Suprapubic skin (tissue), 4 donors: ENCODE measurements at regions not wholly inside any gene's neighbourhood (a gene's known extent, or its start where the extent isn't known, plus 50 kb on each side); places are given as distances from the start of the nearest gene placed in this dataset.

ENCODE experiments used
- DNase-seq, 2 donors: peaks; one replicate each; pipeline ENCODE4 v3.0.0-alpha.2; 2019; ENCODE audit warnings: low spot score in 2 of 2
- H3K27ac ChIP-seq: fragments of 200-600 bp; sonication (generic); one replicate; pipeline ENCODE4 v1.5.1; 2019
- H3K27me3 ChIP-seq: fragments of 200-600 bp; sonication (generic); one replicate; pipeline ENCODE4 v1.5.1; 2019
- H3K36me3 ChIP-seq: fragments of 200-600 bp; sonication (generic); one replicate; pipeline ENCODE4 v1.5.1; 2019
- H3K4me1 ChIP-seq: fragments of 200-600 bp; sonication (generic); one replicate; pipeline ENCODE4 v1.5.1; 2019
- H3K4me3 ChIP-seq: fragments of 200-600 bp; sonication (generic); one replicate; pipeline ENCODE4 v1.5.1; 2019; ENCODE audit warnings: mild to moderate bottlenecking
- H3K9me3 ChIP-seq: fragments of 200-600 bp; sonication (generic); one replicate; pipeline ENCODE4 v1.5.1; 2019
- EP300 ChIP-seq: sonication (generic); formaldehyde crosslinking; IDR thresholded peaks from one replicate; pipeline ENCODE4 v1.6.1; 2017; ENCODE audit warnings: antibody characterized with exemption
- POLR2A ChIP-seq, 2 donors: fragments of 450-650 bp; IDR thresholded peaks; one replicate each; pipeline ENCODE4 v1.6.1; 2017; ENCODE audit warnings: antibody characterized with exemption in 2 of 2, mild to moderate bottlenecking in 2 of 2, moderate library complexity in 2 of 2
- POLR2AphosphoS5 ChIP-seq, 3 donors: sonication (generic); formaldehyde crosslinking; IDR thresholded peaks; one replicate each; pipeline ENCODE4 v1.6.1; 2017; ENCODE audit warnings: antibody characterized with exemption in 3 of 3
- WGBS: methylation state at CpG from one replicate; pipeline ENCODE4 v1.1.5; 2018; 5-methylcytosine and 5-hydroxymethylcytosine counted together
- TF ChIP-seq, protein P1 (sequence below), 2 donors: fragments of 200-600 bp in 1 of 2; fragments of 450-650 bp in 1 of 2; sonication (generic) in 1 of 2; IDR thresholded peaks; one replicate each; pipeline ENCODE4 v1.5.1; 2016 to 2019; ENCODE audit warnings: antibody characterized with exemption in 2 of 2, mild to moderate bottlenecking in 1 of 2, moderate library complexity in 1 of 2

DNA sequence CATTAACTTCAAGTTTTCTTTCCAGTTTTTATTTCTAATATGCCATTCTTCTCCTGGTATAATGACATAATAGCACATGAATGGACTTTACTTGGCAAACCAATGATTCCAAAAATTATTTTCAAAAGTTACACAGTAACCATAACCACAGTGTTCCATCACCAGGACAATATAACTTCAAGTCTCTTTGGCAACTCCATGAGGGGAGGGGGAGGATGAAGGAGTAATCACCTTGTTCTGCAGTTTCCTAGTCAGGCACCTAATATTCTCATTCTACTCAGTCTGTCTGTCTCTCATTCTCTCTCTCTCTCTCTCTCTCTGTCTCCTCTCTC lies 66.6 kb downstream of the BTG1 start:
- H3K27ac ChIP-seq, result peak overlapping the region; percentile 53
- peaks cover 46% of the 10 kb centered on the region for H3K4me1 ChIP-seq
- no peaks in the 10 kb centered on the region for H3K36me3 ChIP-seq
- no peak overlapping the region for H3K4me3 ChIP-seq
- no peak for TF ChIP-seq EP300
- no peak for TF ChIP-seq POLR2AphosphoS5 (IDR thresholded peaks at IDR 0.05)
- TF ChIP-seq, protein P1, sequence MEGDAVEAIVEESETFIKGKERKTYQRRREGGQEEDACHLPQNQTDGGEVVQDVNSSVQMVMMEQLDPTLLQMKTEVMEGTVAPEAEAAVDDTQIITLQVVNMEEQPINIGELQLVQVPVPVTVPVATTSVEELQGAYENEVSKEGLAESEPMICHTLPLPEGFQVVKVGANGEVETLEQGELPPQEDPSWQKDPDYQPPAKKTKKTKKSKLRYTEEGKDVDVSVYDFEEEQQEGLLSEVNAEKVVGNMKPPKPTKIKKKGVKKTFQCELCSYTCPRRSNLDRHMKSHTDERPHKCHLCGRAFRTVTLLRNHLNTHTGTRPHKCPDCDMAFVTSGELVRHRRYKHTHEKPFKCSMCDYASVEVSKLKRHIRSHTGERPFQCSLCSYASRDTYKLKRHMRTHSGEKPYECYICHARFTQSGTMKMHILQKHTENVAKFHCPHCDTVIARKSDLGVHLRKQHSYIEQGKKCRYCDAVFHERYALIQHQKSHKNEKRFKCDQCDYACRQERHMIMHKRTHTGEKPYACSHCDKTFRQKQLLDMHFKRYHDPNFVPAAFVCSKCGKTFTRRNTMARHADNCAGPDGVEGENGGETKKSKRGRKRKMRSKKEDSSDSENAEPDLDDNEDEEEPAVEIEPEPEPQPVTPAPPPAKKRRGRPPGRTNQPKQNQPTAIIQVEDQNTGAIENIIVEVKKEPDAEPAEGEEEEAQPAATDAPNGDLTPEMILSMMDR (IDR thresholded peaks at IDR 0.05), result no peak
- TF ChIP-seq POLR2A (IDR thresholded peaks at IDR 0.05), result no peak
- no peaks in the 10 kb centered on the region for H3K27me3 ChIP-seq
- DNase-seq, result no peak
- H3K9me3 ChIP-seq, result no peaks in the 10 kb centered on the region

DNA sequence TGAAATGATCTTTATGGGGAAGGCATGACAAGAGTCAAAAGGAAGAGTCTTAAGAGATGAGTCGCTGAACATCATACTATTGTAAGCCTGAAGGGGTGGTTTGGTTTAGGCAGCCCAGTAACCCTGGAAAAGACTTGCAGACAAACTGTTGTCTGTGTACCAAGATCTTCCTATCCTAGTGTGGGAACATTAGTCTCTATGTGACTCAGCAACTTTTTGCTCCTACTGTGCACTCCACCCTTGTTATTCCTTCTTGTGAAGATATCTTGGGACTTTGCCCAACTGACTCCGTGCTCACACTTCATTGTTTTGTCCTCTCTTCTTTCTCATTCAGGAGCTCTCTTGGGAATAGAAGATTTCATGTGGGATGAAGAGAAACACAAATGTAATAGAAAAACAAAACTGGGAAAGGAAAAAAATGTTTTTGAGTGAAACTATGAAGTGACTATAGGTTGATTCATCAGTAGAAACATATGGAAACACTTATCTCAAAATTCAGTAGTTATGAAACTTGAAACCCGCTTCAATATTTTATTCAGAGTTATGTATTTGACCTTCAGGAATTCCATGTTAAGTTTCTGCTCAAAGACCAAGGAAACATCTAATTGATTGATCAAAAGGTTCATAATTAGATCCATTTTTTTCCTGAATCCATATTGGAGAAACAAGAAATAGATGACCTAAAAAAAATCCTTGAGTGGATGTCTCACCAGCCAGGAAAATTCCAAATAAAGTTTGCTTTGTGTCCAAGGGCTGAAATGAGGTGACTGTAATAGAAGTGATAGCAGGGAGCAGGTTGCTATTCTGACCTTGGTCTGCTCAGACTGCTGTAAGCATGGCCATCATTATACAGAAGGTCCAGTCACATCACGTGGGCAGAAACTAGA lies 67.2 kb downstream of the BTG1 start:
- H3K27me3 ChIP-seq, result no peaks in the 10 kb centered on the region
- TF ChIP-seq, protein P1 (IDR thresholded peaks at IDR 0.05), result no peak
- TF ChIP-seq POLR2AphosphoS5 (IDR thresholded peaks at IDR 0.05), result peak in 2 of 3 donors; percentile 47 to 68
- H3K4me1 ChIP-seq, result peaks cover 46% of the 10 kb centered on the region
- peak overlapping the region; percentile 53 for H3K27ac ChIP-seq
- H3K36me3 ChIP-seq, result no peaks in the 10 kb centered on the region
- H3K4me3 ChIP-seq, result no peak overlapping the region
- no peaks in the 10 kb centered on the region for H3K9me3 ChIP-seq
- WGBS, result 42% methylated on average over 4 of the region's 4 CpGs
- DNase-seq, result peak in 1 of 2 donors; percentile 69

DNA sequence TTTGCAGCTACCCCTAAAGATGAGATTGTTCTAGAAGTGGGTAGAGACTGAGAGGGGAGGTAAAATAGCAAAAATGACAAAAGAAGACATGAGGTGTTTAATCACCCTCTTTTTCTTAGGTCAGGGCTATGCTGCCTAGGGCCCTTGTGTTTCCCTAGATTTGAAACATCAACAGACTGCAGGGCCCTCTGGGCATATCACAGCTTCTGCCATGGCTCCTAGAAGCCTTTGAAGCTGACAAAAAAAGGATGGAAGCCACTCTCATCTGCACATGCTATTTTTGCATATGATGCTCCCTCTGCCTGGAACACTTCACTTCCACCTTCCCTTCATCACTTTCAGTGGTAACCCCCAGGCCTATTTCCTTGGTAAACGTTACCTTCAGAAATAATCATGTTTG lies 68.1 kb downstream of the BTG1 start:
- Histone ChIP-seq H3K9me3 (no peaks in the 10 kb centered on the region), H3K36me3 (no peaks in the 10 kb centered on the region), H3K27me3 (no peaks in the 10 kb centered on the region), H3K4me1 (peaks cover 46% of the 10 kb centered on the region), H3K4me3 (no peak overlapping the region), H3K27ac (peak overlapping the region; percentile 39)
- TF ChIP-seq POLR2A (IDR thresholded peaks at IDR 0.05) (no peak), POLR2AphosphoS5 (IDR thresholded peaks at IDR 0.05) (no peak), EP300 (no peak)
- TF ChIP-seq, protein P1 (IDR thresholded peaks at IDR 0.05), result no peak
- WGBS, result 59% methylated on average over 1 of the region's 1 CpG
- no peak for DNase-seq

DNA sequence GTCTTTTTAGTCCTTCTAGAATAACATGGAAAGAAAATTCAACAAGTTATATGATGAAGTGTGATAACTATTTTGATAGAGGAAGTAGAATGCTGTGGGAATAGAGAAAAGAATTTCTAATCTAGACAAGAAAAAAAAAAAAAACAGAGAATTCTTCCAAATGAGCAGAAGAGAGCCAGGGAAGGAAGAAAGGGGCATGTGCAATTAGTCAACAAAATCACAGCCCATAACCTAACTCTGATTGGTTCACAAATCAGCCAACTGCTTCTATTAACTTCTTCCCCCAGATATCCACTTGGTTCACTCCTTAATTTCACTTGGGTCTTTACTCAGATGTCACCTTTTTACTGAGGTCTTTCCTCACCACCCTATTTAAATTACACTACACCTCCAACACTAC lies 69.5 kb downstream of the BTG1 start:
- no peaks in the 10 kb centered on the region for H3K9me3 ChIP-seq
- H3K36me3 ChIP-seq, result no peaks in the 10 kb centered on the region
- peaks cover 40% of the 10 kb centered on the region for H3K4me1 ChIP-seq
- H3K27ac ChIP-seq, result no peak overlapping the region
- H3K4me3 ChIP-seq, result no peak overlapping the region
- TF ChIP-seq POLR2A (IDR thresholded peaks at IDR 0.05) (no peak), POLR2AphosphoS5 (IDR thresholded peaks at IDR 0.05) (no peak), EP300 (no peak)
- TF ChIP-seq, protein P1 (IDR thresholded peaks at IDR 0.05), result no peak
- H3K27me3 ChIP-seq, result no peaks in the 10 kb centered on the region
- DNase-seq, result no peak

DNA sequence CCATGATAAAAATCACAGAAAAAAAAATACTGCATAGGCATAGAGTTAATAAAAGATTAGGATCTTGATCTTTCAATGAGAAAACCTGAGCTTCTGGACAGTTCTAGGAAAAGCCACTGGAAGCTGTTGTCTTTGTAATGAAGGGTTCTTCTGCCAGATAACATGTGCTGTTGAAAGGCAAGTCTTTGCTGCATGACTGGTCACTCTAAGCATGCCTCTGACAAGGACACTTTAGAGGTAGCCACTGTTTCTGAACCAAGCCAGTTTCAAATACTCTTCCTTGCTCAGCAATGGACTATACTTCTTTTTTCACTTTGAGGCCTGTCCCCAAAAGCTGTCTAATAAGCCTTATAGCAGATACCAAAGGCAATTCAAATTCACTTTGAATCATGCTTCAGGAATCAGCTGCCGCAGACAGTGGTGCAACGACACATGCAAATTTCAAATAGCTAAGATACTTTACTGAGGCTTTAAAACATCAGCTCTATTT lies 70.2 kb downstream of the BTG1 start:
- DNase-seq, result no peak

More for the DNA sequence above, 70.2 kb downstream of the BTG1 start:
- Histone ChIP-seq H3K4me3 (no peak overlapping the region), H3K4me1 (peaks cover 39% of the 10 kb centered on the region), H3K9me3 (no peaks in the 10 kb centered on the region), H3K27me3 (no peaks in the 10 kb centered on the region), H3K27ac (no peak overlapping the region), H3K36me3 (no peaks in the 10 kb centered on the region)
- TF ChIP-seq POLR2A (IDR thresholded peaks at IDR 0.05) (no peak), EP300 (no peak), POLR2AphosphoS5 (IDR thresholded peaks at IDR 0.05) (no peak)
- TF ChIP-seq, protein P1 (IDR thresholded peaks at IDR 0.05), result no peak
- WGBS, result 88% methylated on average over 2 of the region's 2 CpGs
